ENCODE measurements at regions not wholly inside any gene's neighbourhood (a gene's known extent, or its start where the extent isn't known, plus 50 kb on each side); places are given as distances from the start of the nearest gene placed in this dataset.

- H3K27me3 Mint-ChIP-seq (ENCODE audit: low read depth, unreplicated experiment) = peaks cover 4% of the 10 kb centered on the region
- Histone ChIP-seq H2AFZ (ENCODE audit: low read depth, low read length) (no peak overlapping the region), H3K27ac (ENCODE audit: low read depth, low read length) (no peak overlapping the region), H3K4me3 (ENCODE audit: insufficient read depth, low read depth, low read length) (no peak overlapping the region), H3K79me2 (ENCODE audit: insufficient read depth, low read length) (no peaks in the 10 kb centered on the region), H3K27me3 (ENCODE audit: insufficient read depth, low read length) (no peaks in the 10 kb centered on the region), H3K9me3 (ENCODE audit: insufficient read depth, low read depth, low read length) (no peaks in the 10 kb centered on the region), H3K36me3 (ENCODE audit: insufficient read depth, low read length) (no peaks in the 10 kb centered on the region), H4K20me1 (ENCODE audit: insufficient read depth, low read length) (no peaks in the 10 kb centered on the region), H3K4me1 (ENCODE audit: insufficient read depth, low read length) (peaks cover 12% of the 10 kb centered on the region), H3K4me2 (ENCODE audit: low read length) (peak overlapping the region; percentile 31), H3K9ac (ENCODE audit: low read length) (no peak overlapping the region)
- DNase-seq (ENCODE audit: low read depth) = no peak
- peaks cover 6% of the 10 kb centered on the region for H3K4me1 Mint-ChIP-seq (ENCODE audit: low read depth, unreplicated experiment)
- no peaks in the 10 kb centered on the region for H3K36me3 Mint-ChIP-seq (ENCODE audit: low read depth, unreplicated experiment)
- H3K4me3 Mint-ChIP-seq (ENCODE audit: unreplicated experiment) = no peak overlapping the region
- peak; percentile 32 for FAIRE-seq
- H3K9me3 Mint-ChIP-seq (ENCODE audit: unreplicated experiment) = no peaks in the 10 kb centered on the region
- no peak overlapping the region for H3K27ac Mint-ChIP-seq (ENCODE audit: unreplicated experiment)
- TF ChIP-seq CTCF (IDR thresholded peaks at IDR 0.05; ENCODE audit: insufficient read depth, low read depth, low read length) = no peak
- TF ChIP-seq EZH2 (IDR thresholded peaks at IDR 0.05; ENCODE audit: insufficient read depth, low read length) = no peak
Measured at GRCh38 chr9:2261421-2262103, 246.4 kb downstream of the SMARCA2 start.

GRCh38 chr9:2262386-2263071 is 247.4 kb downstream of the SMARCA2 start:
- Mint-ChIP-seq H3K4me1 (ENCODE audit: low read depth, unreplicated experiment) (peaks cover 6% of the 10 kb centered on the region), H3K27me3 (ENCODE audit: low read depth, unreplicated experiment) (peaks cover 6% of the 10 kb centered on the region), H3K9me3 (ENCODE audit: unreplicated experiment) (no peaks in the 10 kb centered on the region), H3K27ac (ENCODE audit: unreplicated experiment) (no peak overlapping the region), H3K36me3 (ENCODE audit: low read depth, unreplicated experiment) (no peaks in the 10 kb centered on the region), H3K4me3 (ENCODE audit: unreplicated experiment) (no peak overlapping the region)
- Histone ChIP-seq H3K27me3 (ENCODE audit: insufficient read depth, low read length) (no peaks in the 10 kb centered on the region), H3K36me3 (ENCODE audit: insufficient read depth, low read length) (no peaks in the 10 kb centered on the region), H3K79me2 (ENCODE audit: insufficient read depth, low read length) (no peaks in the 10 kb centered on the region), H3K9me3 (ENCODE audit: insufficient read depth, low read depth, low read length) (no peaks in the 10 kb centered on the region), H3K4me3 (ENCODE audit: insufficient read depth, low read depth, low read length) (no peak overlapping the region), H3K4me2 (ENCODE audit: low read length) (no peak overlapping the region), H3K9ac (ENCODE audit: low read length) (no peak overlapping the region), H4K20me1 (ENCODE audit: insufficient read depth, low read length) (no peaks in the 10 kb centered on the region), H3K4me1 (ENCODE audit: insufficient read depth, low read length) (peaks cover 12% of the 10 kb centered on the region), H2AFZ (ENCODE audit: low read depth, low read length) (no peak overlapping the region), H3K27ac (ENCODE audit: low read depth, low read length) (no peak overlapping the region)
- TF ChIP-seq CTCF (IDR thresholded peaks at IDR 0.05; ENCODE audit: insufficient read depth, low read depth, low read length) (no peak), EZH2 (IDR thresholded peaks at IDR 0.05; ENCODE audit: insufficient read depth, low read length) (no peak)
- FAIRE-seq = no peak
- no peak for DNase-seq (ENCODE audit: low read depth)

GRCh38 chr9:2263111-2263510 is 248.0 kb downstream of the SMARCA2 start:
- Mint-ChIP-seq H3K27me3 (ENCODE audit: low read depth, unreplicated experiment) (peaks cover 6% of the 10 kb centered on the region), H3K4me1 (ENCODE audit: low read depth, unreplicated experiment) (peaks cover 6% of the 10 kb centered on the region), H3K27ac (ENCODE audit: unreplicated experiment) (no peak overlapping the region), H3K9me3 (ENCODE audit: unreplicated experiment) (no peaks in the 10 kb centered on the region), H3K36me3 (ENCODE audit: low read depth, unreplicated experiment) (no peaks in the 10 kb centered on the region), H3K4me3 (ENCODE audit: unreplicated experiment) (no peak overlapping the region)
- no peaks in the 10 kb centered on the region for H3K36me3 ChIP-seq (ENCODE audit: insufficient read depth, low read length)
- no peak for FAIRE-seq
- no peak overlapping the region for H3K9ac ChIP-seq (ENCODE audit: low read length)
- no peak for TF ChIP-seq CTCF (IDR thresholded peaks at IDR 0.05; ENCODE audit: insufficient read depth, low read depth, low read length)
- H3K79me2 ChIP-seq (ENCODE audit: insufficient read depth, low read length) = no peaks in the 10 kb centered on the region
- no peak overlapping the region for H3K27ac ChIP-seq (ENCODE audit: low read depth, low read length)
- no peak overlapping the region for H2AFZ ChIP-seq (ENCODE audit: low read depth, low read length)
- H3K4me1 ChIP-seq (ENCODE audit: insufficient read depth, low read length) = peaks cover 12% of the 10 kb centered on the region
- no peaks in the 10 kb centered on the region for H3K27me3 ChIP-seq (ENCODE audit: insufficient read depth, low read length)
- no peaks in the 10 kb centered on the region for H3K9me3 ChIP-seq (ENCODE audit: insufficient read depth, low read depth, low read length)
- no peak overlapping the region for H3K4me3 ChIP-seq (ENCODE audit: insufficient read depth, low read depth, low read length)
- no peaks in the 10 kb centered on the region for H4K20me1 ChIP-seq (ENCODE audit: insufficient read depth, low read length)
- no peak for DNase-seq (ENCODE audit: low read depth)
- no peak overlapping the region for H3K4me2 ChIP-seq (ENCODE audit: low read length)

Measured in astrocyte (in vitro differentiated cells and primary cell).